GM12878 (cell line): ENCODE measurements at regions not wholly inside any gene's neighbourhood (a gene's known extent, or its start where the extent isn't known, plus 50 kb on each side); places are given as distances from the start of the nearest gene placed in this dataset.

Experiments
- ATAC-seq: fragments of 200-7000 bp; cut with Tn5 transposase; 3 replicates; pipeline ENCODE4 v1.9.1; 2020; ENCODE audit warnings: mild to moderate bottlenecking, moderate library complexity
- BruUV-seq: library from RNA; stranded (reverse); fragments of 400-500 nt; replicated peaks from 2 replicates; lab custom pipeline; 2021; lab: Mats Ljungman, UMichigan
- CTCF ChIA-PET: fragments of 300-600 bp; sonication (Branson Sonifier 250); formaldehyde crosslinking; extraction: SDS; loops from one replicate; lab custom pipeline; 2021; ENCODE audit warnings: inconsistent platforms; lab: Yijun Ruan, JAX
- POLR2A ChIA-PET: fragments of 350-600 bp; formaldehyde crosslinking; extraction: SDS; loops from one replicate; lab custom pipeline; 2021; ENCODE audit warnings: inconsistent platforms; lab: Charles Lee
- RAD21 ChIA-PET: fragments of 300-600 bp; sonication (Branson Sonifier 250); formaldehyde crosslinking; loops from one replicate; lab custom pipeline; 2023; ENCODE audit warnings: antibody characterized with exemption; ENCODE audit not compliant: unreplicated experiment; lab: Charles Lee
- SMC1A ChIA-PET: fragments of 300-600 bp; sonication (Branson Sonifier 250); formaldehyde crosslinking; loops from one replicate; lab custom pipeline; 2023; ENCODE audit not compliant: unreplicated experiment, uncharacterized antibody; lab: Charles Lee
- DNase-seq: peaks from one replicate; pipeline ENCODE4 v3.0.0-alpha.2; 2011; ENCODE audit warnings: low read depth, low spot score
- FAIRE-seq: peaks from 3 replicates; lab custom pipeline; 2011; peaks lifted over from hg19 to GRCh38; lab: Jason Lieb, UNC
- H2AFZ ChIP-seq: 2 replicates; pipeline ENCODE4 v1.6.0; 2011; ENCODE audit warnings: low read depth, low read length, control low read depth; ENCODE audit not compliant: control insufficient read depth
- H3K27ac ChIP-seq: 2 replicates; pipeline ENCODE4 v1.5.1; 2011; ENCODE audit warnings: control low read depth; ENCODE audit not compliant: control insufficient read depth, insufficient read depth
- H3K27me3 ChIP-seq, 2 experiments: replicated peaks in 1 of 2; 2 replicates each; pipeline versions ENCODE4 v1.6.0 to v1.6.1; 2011; ENCODE audit warnings: low read length in 1 of 2; ENCODE audit not compliant: control insufficient read depth in 2 of 2, insufficient read depth in 2 of 2
- H3K36me3 ChIP-seq, 2 experiments: 2 replicates each; pipeline ENCODE4 v1.5.1; 2011; ENCODE audit warnings: low read length in 1 of 2; ENCODE audit not compliant: control insufficient read depth in 2 of 2, insufficient read depth in 2 of 2
- H3K4me1 ChIP-seq: 2 replicates; pipeline ENCODE4 v1.6.1; 2011; ENCODE audit warnings: mild to moderate bottlenecking, low read length, moderate library complexity, mixed read lengths; ENCODE audit not compliant: control insufficient read depth, insufficient read depth
- H3K4me2 ChIP-seq: 2 replicates; pipeline ENCODE4 v1.6.0; 2011; ENCODE audit warnings: control low read depth; ENCODE audit not compliant: control insufficient read depth, insufficient read depth
- H3K4me3 ChIP-seq: fragments of 200-600 bp; sonication (generic); 2 replicates; pipeline ENCODE4 v1.5.1; 2016
- H3K79me2 ChIP-seq: 2 replicates; pipeline ENCODE4 v1.6.0; 2011; ENCODE audit warnings: low read length; ENCODE audit not compliant: control insufficient read depth, insufficient read depth
- H3K9ac ChIP-seq: 2 replicates; pipeline ENCODE4 v1.8.0; 2011; ENCODE audit warnings: low read length, control low read depth, mixed read lengths; ENCODE audit not compliant: control insufficient read depth, insufficient read depth
- H3K9me3 ChIP-seq: replicated peaks from 3 replicates; pipeline ENCODE4 v1.5.1; 2011; ENCODE audit warnings: mild to moderate bottlenecking, low read length; ENCODE audit not compliant: control insufficient read depth, insufficient read depth
- H4K20me1 ChIP-seq: 2 replicates; pipeline ENCODE4 v1.6.0; 2011; ENCODE audit not compliant: control insufficient read depth, insufficient read depth
- ATF2 ChIP-seq: IDR thresholded peaks from 2 replicates; pipeline ENCODE4 v1.6.1; 2012; ENCODE audit warnings: low read length, inconsistent platforms
- BCL3 ChIP-seq: IDR thresholded peaks from 2 replicates; pipeline ENCODE4 v1.6.1; 2011; ENCODE audit warnings: borderline replicate concordance, low read depth, mild to moderate bottlenecking, moderate library complexity, low read length; ENCODE audit not compliant: insufficient read depth, poor library complexity, severe bottlenecking
- CBFB ChIP-seq: IDR thresholded peaks from 2 replicates; pipeline ENCODE4 v1.6.1; 2016; ENCODE audit warnings: antibody characterized with exemption, low read depth
- CREM ChIP-seq: IDR thresholded peaks from 2 replicates; pipeline ENCODE4 v1.6.1; 2014; ENCODE audit warnings: antibody characterized with exemption, low read depth
- IKZF1 ChIP-seq: fragments of 450-650 bp; conservative IDR thresholded peaks from 2 replicates; pipeline ENCODE4 v1.6.1; 2017; ENCODE audit warnings: antibody characterized with exemption, mild to moderate bottlenecking
- MYC ChIP-seq: IDR thresholded peaks from 2 replicates; pipeline ENCODE4 v1.6.1; 2011; ENCODE audit warnings: mild to moderate bottlenecking, low read length, moderate library complexity, inconsistent platforms; ENCODE audit not compliant: insufficient read depth, insufficient replicate concordance, insufficient read length, severe bottlenecking
- SRF ChIP-seq, 2 experiments: IDR thresholded peaks; 2 replicates each; pipeline ENCODE4 v1.6.1; 2011; ENCODE audit warnings: low read depth in 2 of 2, low read length in 2 of 2, mild to moderate bottlenecking in 1 of 2, moderate library complexity in 1 of 2
- TCF12 ChIP-seq: IDR thresholded peaks from 2 replicates; pipeline ENCODE4 v1.6.1; 2011; ENCODE audit warnings: low read depth, mild to moderate bottlenecking, low read length
- USF2 ChIP-seq: IDR thresholded peaks from 2 replicates; pipeline ENCODE4 v1.6.1; 2011; ENCODE audit warnings: low read depth, low read length, improper control_type of control experiment, borderline replicate concordance
- ZBTB40 ChIP-seq: fragments of 450-650 bp; IDR thresholded peaks from 2 replicates; pipeline ENCODE4 v1.6.1; 2016; ENCODE audit warnings: mild to moderate bottlenecking, moderate library complexity, borderline replicate concordance
- WGBS: methylation state at CpG from one replicate; pipeline ENCODE4 v1.1.6; 2016; ENCODE audit warnings: low lambda C conversion rate; ENCODE audit not compliant: insufficient replicate concordance, insufficient coverage; ENCODE audit errors: missing lambda C conversion rate; 5-methylcytosine and 5-hydroxymethylcytosine counted together
- in situ Hi-C: fragments of 300-500 bp; cut with MboI; formaldehyde crosslinking; loops from 9 replicates; pipeline ENCODE4 v1.14.3; 2018; ENCODE audit warnings: mixed read lengths
- intact Hi-C: fragments of 100-400 bp; cut with micrococcal nuclease; formaldehyde crosslinking; loops from one replicate; pipeline ENCODE4 v1.14.2; 2022; ENCODE audit not compliant: unreplicated experiment

GRCh38 chr14:56414236-56414635 lies 165.4 kb upstream of the TMEM260 start:
- Histone ChIP-seq H3K9me3 (no peaks in the 10 kb centered on the region), H3K9ac (no peak overlapping the region), H2AFZ (no peak overlapping the region), H3K4me2 (no peak overlapping the region), H3K27me3 (no peaks in the 10 kb centered on the region), H3K4me3 (no peak overlapping the region), H3K4me1 (no peaks in the 10 kb centered on the region), H4K20me1 (no peaks in the 10 kb centered on the region), H3K79me2 (no peaks in the 10 kb centered on the region), H3K27ac (no peak overlapping the region), H3K36me3 (no peaks in the 10 kb centered on the region)
- ChIA-PET POLR2A (no interaction called here), RAD21 (no interaction called here), SMC1A (interaction anchor here (0.5 kb wide), 1 partner anchor 892 kb away, joined by 3 read pairs; no protein-coding TSS in a partner anchor), CTCF (no interaction called here)
- intact Hi-C loops = no loop called here
- WGBS = 52% methylated on average over 3 of the region's 3 CpGs
- DNase-seq (no peak), FAIRE-seq (no peak), ATAC-seq (no peak)
- in situ Hi-C loops = no loop called here
- no peak for TF ChIP-seq MYC
- TF ChIP-seq, all 136 proteins: peak for 0
- no TSS peak for BruUV-seq

- RAD21 ChIA-PET = no interaction called here
- Histone ChIP-seq H2AFZ (no peak overlapping the region), H3K9me3 (no peaks in the 10 kb centered on the region), H3K9ac (no peak overlapping the region), H3K4me2 (no peak overlapping the region), H3K4me3 (no peak overlapping the region), H4K20me1 (no peaks in the 10 kb centered on the region), H3K4me1 (no peaks in the 10 kb centered on the region), H3K79me2 (no peaks in the 10 kb centered on the region), H3K36me3 (no peaks in the 10 kb centered on the region), H3K27me3 (no peaks in the 10 kb centered on the region), H3K27ac (no peak overlapping the region)
- FAIRE-seq (no peak), ATAC-seq (no peak), DNase-seq (no peak)
- POLR2A ChIA-PET = no interaction called here
- intact Hi-C loops (no loop called here), in situ Hi-C loops (no loop called here)
- 60% methylated on average over 5 of the region's 9 CpGs for WGBS
- CTCF ChIA-PET = no interaction called here
- SMC1A ChIA-PET = no interaction called here
- BruUV-seq = no TSS peak
- TF ChIP-seq IKZF1 (no peak), ATF2 (no peak), ZBTB40 (no peak), TCF12 (no peak), USF2 (no peak), CBFB (no peak), SRF (IDR thresholded peaks at IDR 0.05; ENCODE audit: low read depth in 2 of 2, low read length in 2 of 2) (no peak), BCL3 (no peak), CREM (no peak)
These were observed 163.4 kb upstream of the TMEM260 start for GRCh38 chr14:56416213-56416612.
